ENCODE measurements at regions not wholly inside any gene's neighbourhood (a gene's known extent, or its start where the extent isn't known, plus 50 kb on each side); places are given as distances from the start of the nearest gene placed in this dataset.

DNA sequence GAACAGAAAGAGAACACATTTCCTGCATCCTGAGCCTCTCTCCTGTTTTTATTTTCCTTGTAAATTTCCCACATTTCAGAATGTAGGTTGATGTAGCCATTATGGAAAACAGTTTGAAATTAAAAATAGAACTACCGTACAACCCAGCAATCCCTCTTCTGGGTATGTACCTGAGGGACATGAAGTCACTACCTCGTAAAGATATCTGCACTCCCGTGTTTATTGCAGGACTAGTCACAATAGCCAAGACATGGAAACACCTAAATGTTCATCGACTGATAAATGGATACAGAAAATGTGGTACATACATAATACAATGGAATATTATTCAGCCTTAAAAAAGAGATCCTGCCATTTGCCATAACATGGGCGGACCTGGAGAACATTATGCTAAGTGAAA is 72.0 kb upstream of the JAG1 start:
- TF ChIP-seq, protein P1, sequence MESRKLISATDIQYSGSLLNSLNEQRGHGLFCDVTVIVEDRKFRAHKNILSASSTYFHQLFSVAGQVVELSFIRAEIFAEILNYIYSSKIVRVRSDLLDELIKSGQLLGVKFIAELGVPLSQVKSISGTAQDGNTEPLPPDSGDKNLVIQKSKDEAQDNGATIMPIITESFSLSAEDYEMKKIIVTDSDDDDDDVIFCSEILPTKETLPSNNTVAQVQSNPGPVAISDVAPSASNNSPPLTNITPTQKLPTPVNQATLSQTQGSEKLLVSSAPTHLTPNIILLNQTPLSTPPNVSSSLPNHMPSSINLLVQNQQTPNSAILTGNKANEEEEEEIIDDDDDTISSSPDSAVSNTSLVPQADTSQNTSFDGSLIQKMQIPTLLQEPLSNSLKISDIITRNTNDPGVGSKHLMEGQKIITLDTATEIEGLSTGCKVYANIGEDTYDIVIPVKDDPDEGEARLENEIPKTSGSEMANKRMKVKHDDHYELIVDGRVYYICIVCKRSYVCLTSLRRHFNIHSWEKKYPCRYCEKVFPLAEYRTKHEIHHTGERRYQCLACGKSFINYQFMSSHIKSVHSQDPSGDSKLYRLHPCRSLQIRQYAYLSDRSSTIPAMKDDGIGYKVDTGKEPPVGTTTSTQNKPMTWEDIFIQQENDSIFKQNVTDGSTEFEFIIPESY (IDR thresholded peaks at IDR 0.05; ENCODE audit: extremely low read depth, insufficient replicate concordance, low read length): no peak
- TF ChIP-seq EZH2 (IDR thresholded peaks at IDR 0.05): no peak
- TF ChIP-seq SRF (IDR thresholded peaks at IDR 0.05; ENCODE audit: low read depth): no peak
- TF ChIP-seq, protein P2, sequence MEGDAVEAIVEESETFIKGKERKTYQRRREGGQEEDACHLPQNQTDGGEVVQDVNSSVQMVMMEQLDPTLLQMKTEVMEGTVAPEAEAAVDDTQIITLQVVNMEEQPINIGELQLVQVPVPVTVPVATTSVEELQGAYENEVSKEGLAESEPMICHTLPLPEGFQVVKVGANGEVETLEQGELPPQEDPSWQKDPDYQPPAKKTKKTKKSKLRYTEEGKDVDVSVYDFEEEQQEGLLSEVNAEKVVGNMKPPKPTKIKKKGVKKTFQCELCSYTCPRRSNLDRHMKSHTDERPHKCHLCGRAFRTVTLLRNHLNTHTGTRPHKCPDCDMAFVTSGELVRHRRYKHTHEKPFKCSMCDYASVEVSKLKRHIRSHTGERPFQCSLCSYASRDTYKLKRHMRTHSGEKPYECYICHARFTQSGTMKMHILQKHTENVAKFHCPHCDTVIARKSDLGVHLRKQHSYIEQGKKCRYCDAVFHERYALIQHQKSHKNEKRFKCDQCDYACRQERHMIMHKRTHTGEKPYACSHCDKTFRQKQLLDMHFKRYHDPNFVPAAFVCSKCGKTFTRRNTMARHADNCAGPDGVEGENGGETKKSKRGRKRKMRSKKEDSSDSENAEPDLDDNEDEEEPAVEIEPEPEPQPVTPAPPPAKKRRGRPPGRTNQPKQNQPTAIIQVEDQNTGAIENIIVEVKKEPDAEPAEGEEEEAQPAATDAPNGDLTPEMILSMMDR (IDR thresholded peaks at IDR 0.05 in 2 of 3, conservative IDR thresholded peaks at IDR 0.05 in 1 of 3; ENCODE audit: borderline replicate concordance in 1 of 3, insufficient read depth in 1 of 3, low read depth in 2 of 3, low read length in 2 of 3): no peak
- TF ChIP-seq SIN3A (IDR thresholded peaks at IDR 0.05; ENCODE audit: low read depth): no peak
- TF ChIP-seq POLR2A (IDR thresholded peaks at IDR 0.05; ENCODE audit: borderline replicate concordance, extremely low read depth, insufficient read depth, insufficient read length): no peak
- no peak for TF ChIP-seq RAD21 (IDR thresholded peaks at IDR 0.05; ENCODE audit: low read depth)
- TF ChIP-seq REST (IDR thresholded peaks at IDR 0.05; ENCODE audit: low read depth): no peak
